Prostate gland (tissue), 2 donors: ENCODE measurements at regions not wholly inside any gene's neighbourhood (a gene's known extent, or its start where the extent isn't known, plus 50 kb on each side); places are given as distances from the start of the nearest gene placed in this dataset.

Source experiments
- DNase-seq: peaks from one replicate; pipeline ENCODE4 v3.0.0-alpha.2; 2019; ENCODE audit warnings: low spot score
- H3K27ac ChIP-seq, 2 donors: fragments of 200-600 bp; sonication (generic); 2 replicates each; pipeline ENCODE4 v1.5.1; 2017 to 2019
- H3K27me3 ChIP-seq: fragments of 200-600 bp; sonication (generic); replicated peaks from 2 replicates; pipeline ENCODE4 v1.5.1; 2019; ENCODE audit not compliant: insufficient read depth
- H3K36me3 ChIP-seq, 2 donors: fragments of 200-600 bp; sonication (generic); 1 replicate in 1 of 2; 2 replicates in 1 of 2; pipeline versions ENCODE4 v1.5.1 to v1.8.1; 2017 to 2019
- H3K4me1 ChIP-seq: fragments of 200-600 bp; sonication (generic); replicated peaks from 2 replicates; pipeline ENCODE4 v1.5.1; 2019
- H3K4me3 ChIP-seq, 2 donors: fragments of 200-600 bp; sonication (generic); 2 replicates each; pipeline ENCODE4 v1.5.1; 2017 to 2019
- H3K9me3 ChIP-seq: fragments of 200-600 bp; sonication (generic); 2 replicates; pipeline ENCODE4 v1.5.1; 2017
- POLR2A ChIP-seq: fragments of 450-650 bp; IDR thresholded peaks from one replicate; pipeline ENCODE4 v1.6.1; 2016; ENCODE audit warnings: antibody characterized with exemption, mild to moderate bottlenecking
- POLR2AphosphoS5 ChIP-seq: sonication (generic); formaldehyde crosslinking; IDR thresholded peaks from one replicate; pipeline ENCODE4 v1.6.1; 2017; ENCODE audit warnings: antibody characterized with exemption
- WGBS: methylation state at CpG from one replicate; pipeline ENCODE4 v1.1.5; 2018; 5-methylcytosine and 5-hydroxymethylcytosine counted together
- intact Hi-C: fragments of 100-400 bp; cut with DNase I; formaldehyde crosslinking; loops from one replicate; pipeline ENCODE4 v1.14.2; 2022
- TF ChIP-seq, protein P1 (sequence below), 4 experiments: fragments of 200-600 bp in 2 of 4; fragments of 450-650 bp in 2 of 4; sonication (generic) in 2 of 4; IDR thresholded peaks; 1 replicate in 3 of 4; 2 replicates in 1 of 4; pipeline ENCODE4 v1.5.1; 2016 to 2019; ENCODE audit warnings: antibody characterized with exemption in 4 of 4, mild to moderate bottlenecking in 2 of 4, moderate library complexity in 2 of 4

DNA sequence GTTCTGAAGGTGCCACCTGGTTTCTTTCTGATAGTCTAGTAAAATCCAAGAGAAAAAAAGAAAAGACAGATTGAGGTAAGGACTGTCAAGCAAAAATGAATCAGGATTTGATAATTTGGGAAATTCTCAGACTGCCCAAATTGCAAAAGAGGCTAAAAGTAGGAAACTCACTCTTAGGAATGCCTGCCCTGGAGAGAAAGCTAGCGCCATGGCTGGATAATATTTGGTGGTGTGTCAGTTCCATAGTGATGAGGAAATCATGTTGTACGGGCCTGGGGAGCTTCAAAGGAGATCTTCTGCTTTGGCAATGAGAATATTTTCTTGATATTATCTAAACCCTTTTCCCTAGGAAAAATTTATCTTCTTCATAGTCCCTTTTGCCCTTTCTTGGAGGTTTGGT is 1008.1 kb upstream of the SLC10A2 start:
- 92% methylated on average over 2 of the region's 2 CpGs for WGBS
- Histone ChIP-seq H3K4me1 (no peaks in the 10 kb centered on the region), H3K9me3 (no peaks in the 10 kb centered on the region), H3K36me3 (no peaks in the 10 kb centered on the region), H3K4me3 (no peak overlapping the region), H3K27me3 (no peaks in the 10 kb centered on the region), H3K27ac (no peak overlapping the region)
- intact Hi-C loops: no loop called here
- TF ChIP-seq POLR2AphosphoS5 (no peak), POLR2A (no peak)
- TF ChIP-seq, protein P1, sequence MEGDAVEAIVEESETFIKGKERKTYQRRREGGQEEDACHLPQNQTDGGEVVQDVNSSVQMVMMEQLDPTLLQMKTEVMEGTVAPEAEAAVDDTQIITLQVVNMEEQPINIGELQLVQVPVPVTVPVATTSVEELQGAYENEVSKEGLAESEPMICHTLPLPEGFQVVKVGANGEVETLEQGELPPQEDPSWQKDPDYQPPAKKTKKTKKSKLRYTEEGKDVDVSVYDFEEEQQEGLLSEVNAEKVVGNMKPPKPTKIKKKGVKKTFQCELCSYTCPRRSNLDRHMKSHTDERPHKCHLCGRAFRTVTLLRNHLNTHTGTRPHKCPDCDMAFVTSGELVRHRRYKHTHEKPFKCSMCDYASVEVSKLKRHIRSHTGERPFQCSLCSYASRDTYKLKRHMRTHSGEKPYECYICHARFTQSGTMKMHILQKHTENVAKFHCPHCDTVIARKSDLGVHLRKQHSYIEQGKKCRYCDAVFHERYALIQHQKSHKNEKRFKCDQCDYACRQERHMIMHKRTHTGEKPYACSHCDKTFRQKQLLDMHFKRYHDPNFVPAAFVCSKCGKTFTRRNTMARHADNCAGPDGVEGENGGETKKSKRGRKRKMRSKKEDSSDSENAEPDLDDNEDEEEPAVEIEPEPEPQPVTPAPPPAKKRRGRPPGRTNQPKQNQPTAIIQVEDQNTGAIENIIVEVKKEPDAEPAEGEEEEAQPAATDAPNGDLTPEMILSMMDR (IDR thresholded peaks at IDR 0.05): no peak
- no peak for DNase-seq

DNA sequence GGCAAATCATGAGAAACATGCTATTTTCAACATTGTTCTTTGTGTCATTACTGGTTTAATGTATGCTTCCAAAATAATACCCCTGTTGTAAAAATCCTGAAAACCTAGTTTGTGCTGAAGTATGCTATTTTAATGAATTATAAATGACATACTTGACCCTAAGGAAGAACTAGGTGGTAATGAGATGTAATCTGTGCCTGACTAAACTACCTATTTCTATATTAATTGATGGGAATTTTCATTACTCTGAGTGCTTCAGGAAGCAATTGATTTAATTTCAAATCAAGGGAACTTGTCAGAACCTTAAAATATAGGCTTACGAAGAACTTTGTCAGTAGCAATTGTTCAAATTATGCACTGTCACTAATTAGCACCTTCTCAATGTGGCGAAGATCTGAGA is 1005.6 kb upstream of the SLC10A2 start:
- Histone ChIP-seq H3K27ac (no peak overlapping the region), H3K36me3 (no peaks in the 10 kb centered on the region), H3K27me3 (no peaks in the 10 kb centered on the region), H3K4me3 (no peak overlapping the region), H3K9me3 (no peaks in the 10 kb centered on the region), H3K4me1 (no peaks in the 10 kb centered on the region)
- 94% methylated on average over 2 of the region's 2 CpGs for WGBS
- intact Hi-C loops: no loop called here
- DNase-seq: no peak
- TF ChIP-seq, protein P1 (IDR thresholded peaks at IDR 0.05): no peak
- TF ChIP-seq POLR2AphosphoS5 (no peak), POLR2A (no peak)

DNA sequence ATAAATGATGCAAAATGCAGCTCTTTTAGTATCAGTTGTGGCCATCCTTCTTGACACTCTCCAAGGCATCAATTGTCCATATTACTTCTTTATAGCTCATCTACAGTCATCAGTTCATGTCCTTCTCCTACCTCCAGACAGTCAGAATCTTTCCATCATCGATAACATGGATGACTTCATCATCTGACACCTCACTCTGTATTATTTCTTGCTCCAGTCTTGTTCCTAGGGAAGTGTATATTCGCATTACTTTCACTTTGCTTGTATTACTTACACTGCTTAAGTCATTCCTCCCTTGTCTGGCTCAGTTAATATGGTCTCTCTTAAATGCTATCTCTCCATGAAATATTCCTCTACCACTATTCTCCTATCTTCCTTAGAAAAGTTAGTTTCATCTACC is 999.1 kb upstream of the SLC10A2 start:
- no peak for DNase-seq
- intact Hi-C loops: no loop called here
- H3K27ac ChIP-seq: no peak overlapping the region
- H3K4me3 ChIP-seq: no peak overlapping the region
- TF ChIP-seq, protein P1 (IDR thresholded peaks at IDR 0.05): no peak
- TF ChIP-seq POLR2AphosphoS5 (no peak), POLR2A (no peak)
- WGBS: 93% methylated on average over 2 of the region's 2 CpGs
- no peaks in the 10 kb centered on the region for H3K9me3 ChIP-seq
- no peaks in the 10 kb centered on the region for H3K27me3 ChIP-seq
- no peaks in the 10 kb centered on the region for H3K36me3 ChIP-seq
- no peaks in the 10 kb centered on the region for H3K4me1 ChIP-seq

DNA sequence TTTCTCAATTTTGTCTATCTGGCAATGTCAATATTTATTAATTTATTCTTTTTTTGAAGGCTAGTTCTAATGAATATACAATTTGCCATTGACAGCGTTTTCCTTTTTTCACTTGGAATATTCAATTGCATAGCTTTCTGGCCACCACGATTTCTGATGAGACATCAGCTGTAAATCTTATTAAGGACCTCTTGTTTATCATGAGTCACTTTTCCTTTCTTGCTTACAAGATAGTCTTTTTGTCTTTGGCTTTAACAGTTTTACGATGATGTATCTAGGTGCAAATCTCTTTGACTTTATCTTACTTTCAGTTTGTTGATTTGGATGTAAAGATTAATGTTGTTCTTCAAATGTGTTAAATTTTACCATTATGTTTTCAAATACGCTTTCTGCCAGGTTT is 991.6 kb upstream of the SLC10A2 start:
- Histone ChIP-seq H3K27ac (no peak overlapping the region), H3K4me1 (no peaks in the 10 kb centered on the region), H3K27me3 (no peaks in the 10 kb centered on the region), H3K4me3 (no peak overlapping the region), H3K9me3 (no peaks in the 10 kb centered on the region), H3K36me3 (no peaks in the 10 kb centered on the region)
- 73% methylated on average over 4 of the region's 4 CpGs for WGBS
- TF ChIP-seq, protein P1 (IDR thresholded peaks at IDR 0.05): no peak
- TF ChIP-seq POLR2A (no peak), POLR2AphosphoS5 (no peak)
- intact Hi-C loops: no loop called here
- no peak for DNase-seq

DNA sequence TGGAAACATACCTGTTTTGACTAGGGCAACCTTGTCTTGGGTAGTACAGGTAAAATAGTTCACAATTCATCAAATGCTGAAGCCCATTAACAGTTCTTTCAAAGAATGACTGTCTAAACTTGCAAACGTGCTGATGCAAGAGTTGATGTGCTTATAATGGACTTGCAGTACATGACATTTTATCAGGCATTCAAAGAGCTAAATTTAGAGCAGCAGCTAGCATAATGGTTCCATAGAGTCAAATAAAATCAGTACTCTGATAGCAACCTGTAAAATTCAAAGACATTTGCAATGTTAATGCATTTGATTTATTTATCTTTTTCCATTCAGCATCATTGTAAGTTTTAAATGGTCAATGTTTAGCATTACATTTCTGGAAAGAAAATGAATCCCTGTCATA is 979.7 kb upstream of the SLC10A2 start:
- H3K9me3 ChIP-seq: no peaks in the 10 kb centered on the region
- WGBS: 41% methylated on average over 1 of the region's 1 CpG
- no peaks in the 10 kb centered on the region for H3K36me3 ChIP-seq
- no peak for DNase-seq
- no peak overlapping the region for H3K4me3 ChIP-seq
- no peaks in the 10 kb centered on the region for H3K27me3 ChIP-seq
- no peaks in the 10 kb centered on the region for H3K4me1 ChIP-seq
- no peak overlapping the region for H3K27ac ChIP-seq
- intact Hi-C loops: no loop called here
- TF ChIP-seq POLR2AphosphoS5: no peak
- TF ChIP-seq, protein P1 (IDR thresholded peaks at IDR 0.05): no peak
